Sigmoid colon (tissue), 4 donors: ENCODE measurements at regions not wholly inside any gene's neighbourhood (a gene's known extent, or its start where the extent isn't known, plus 50 kb on each side); places are given as distances from the start of the nearest gene placed in this dataset.

Experiments used
- EP300 ChIP-seq, 4 donors: sonication (generic); formaldehyde crosslinking; IDR thresholded peaks; one replicate each; pipeline ENCODE4 v1.6.1; 2017; ENCODE audit warnings: antibody characterized with exemption in 4 of 4
- POLR2A ChIP-seq, 2 donors: fragments of 450-650 bp; IDR thresholded peaks; one replicate each; pipeline ENCODE4 v1.6.1; 2016; ENCODE audit warnings: antibody characterized with exemption in 2 of 2, mild to moderate bottlenecking in 2 of 2, moderate library complexity in 2 of 2

GRCh38 chr14:97946641-97947040 lies 1149.5 kb downstream of the VRK1 start:
- TF ChIP-seq POLR2A (IDR thresholded peaks at IDR 0.05): no peak
- no peak for TF ChIP-seq EP300 (IDR thresholded peaks at IDR 0.05)
